DOHH2 (cell line): ENCODE measurements at regions not wholly inside any gene's neighbourhood (a gene's known extent, or its start where the extent isn't known, plus 50 kb on each side); places are given as distances from the start of the nearest gene placed in this dataset.
"Not testable (repeated sequence)": the region's sequence is repeated elsewhere in the genome, so short reads cannot be mapped to it uniquely, and the experiment has no call there.

Experiments
- H3F3A ChIP-seq: fragments of 200-600 bp; sonication (generic), shearing (Covaris generic); 2 replicates; pipeline ENCODE4 v1.6.0; 2016; ENCODE audit warnings: antibody characterized with exemption, mild to moderate bottlenecking; ENCODE audit not compliant: control insufficient read depth, insufficient read depth
- H3K27ac ChIP-seq: fragments of 200-600 bp; sonication (generic); 2 replicates; pipeline ENCODE4 v1.5.1; 2014; ENCODE audit warnings: low read depth, mild to moderate bottlenecking, low read length, moderate library complexity
- H3K27me3 ChIP-seq: fragments of 200-600 bp; sonication (generic); 2 replicates; pipeline ENCODE4 v1.6.1; 2014; ENCODE audit warnings: mild to moderate bottlenecking, low read length, mixed read lengths; ENCODE audit not compliant: control insufficient read depth
- H3K36me3 ChIP-seq: fragments of 200-600 bp; sonication (generic); 2 replicates; pipeline ENCODE4 v1.6.1; 2014; ENCODE audit warnings: mild to moderate bottlenecking, low read length, moderate library complexity, mixed read lengths; ENCODE audit not compliant: control insufficient read depth
- H3K4me1 ChIP-seq: fragments of 200-600 bp; sonication (generic); 2 replicates; pipeline ENCODE4 v1.6.1; 2014; ENCODE audit warnings: mild to moderate bottlenecking, low read length, mixed read lengths; ENCODE audit not compliant: control insufficient read depth
- H3K4me2 ChIP-seq: fragments of 200-600 bp; sonication (generic); 2 replicates; pipeline ENCODE4 v1.6.0; 2014; ENCODE audit warnings: mild to moderate bottlenecking, low read length, moderate library complexity
- H3K4me3 ChIP-seq: fragments of 200-600 bp; sonication (generic); 2 replicates; pipeline ENCODE4 v1.5.1; 2014; ENCODE audit warnings: mild to moderate bottlenecking, low read length, mixed read lengths
- H3K79me2 ChIP-seq: fragments of 200-600 bp; sonication (generic); 2 replicates; pipeline ENCODE4 v1.6.1; 2014; ENCODE audit warnings: mild to moderate bottlenecking, low read length, mixed read lengths; ENCODE audit not compliant: control insufficient read depth
- H3K9me2 ChIP-seq: fragments of 200-600 bp; sonication (generic); replicated peaks from 2 replicates; pipeline ENCODE4 v1.6.1; 2014; ENCODE audit warnings: mild to moderate bottlenecking, low read length, mixed read lengths; ENCODE audit not compliant: control insufficient read depth
- H3K9me3 ChIP-seq: fragments of 200-600 bp; sonication (generic); 2 replicates; pipeline ENCODE4 v1.6.1; 2014; ENCODE audit warnings: antibody characterized with exemption, low read length, mixed read lengths; ENCODE audit not compliant: control insufficient read depth, insufficient read depth
- H4K20me1 ChIP-seq: fragments of 200-600 bp; sonication (generic); 2 replicates; pipeline ENCODE4 v1.6.0; 2014; ENCODE audit warnings: low read depth, mild to moderate bottlenecking, antibody characterized with exemption, low read length, moderate library complexity; ENCODE audit not compliant: control insufficient read depth, insufficient read depth
- EZH2phosphoT487 ChIP-seq: fragments of 200-600 bp; sonication (generic); IDR thresholded peaks from 2 replicates; pipeline ENCODE4 v1.6.1; 2017; ENCODE audit warnings: borderline replicate concordance, mild to moderate bottlenecking, antibody characterized with exemption, low read length, moderate library complexity, mixed read lengths
- TF ChIP-seq, protein P1 (sequence below): fragments of 200-600 bp; sonication (generic); IDR thresholded peaks from one replicate; pipeline ENCODE4 v1.5.1; 2014; ENCODE audit warnings: antibody characterized with exemption, mild to moderate bottlenecking, low read depth, low read length; ENCODE audit not compliant: poor library complexity, severe bottlenecking

GRCh38 chr18:34322365-34323289, 97.9 kb upstream of the NOL4 start:
- no peak for TF ChIP-seq EZH2phosphoT487
- TF ChIP-seq, protein P1, sequence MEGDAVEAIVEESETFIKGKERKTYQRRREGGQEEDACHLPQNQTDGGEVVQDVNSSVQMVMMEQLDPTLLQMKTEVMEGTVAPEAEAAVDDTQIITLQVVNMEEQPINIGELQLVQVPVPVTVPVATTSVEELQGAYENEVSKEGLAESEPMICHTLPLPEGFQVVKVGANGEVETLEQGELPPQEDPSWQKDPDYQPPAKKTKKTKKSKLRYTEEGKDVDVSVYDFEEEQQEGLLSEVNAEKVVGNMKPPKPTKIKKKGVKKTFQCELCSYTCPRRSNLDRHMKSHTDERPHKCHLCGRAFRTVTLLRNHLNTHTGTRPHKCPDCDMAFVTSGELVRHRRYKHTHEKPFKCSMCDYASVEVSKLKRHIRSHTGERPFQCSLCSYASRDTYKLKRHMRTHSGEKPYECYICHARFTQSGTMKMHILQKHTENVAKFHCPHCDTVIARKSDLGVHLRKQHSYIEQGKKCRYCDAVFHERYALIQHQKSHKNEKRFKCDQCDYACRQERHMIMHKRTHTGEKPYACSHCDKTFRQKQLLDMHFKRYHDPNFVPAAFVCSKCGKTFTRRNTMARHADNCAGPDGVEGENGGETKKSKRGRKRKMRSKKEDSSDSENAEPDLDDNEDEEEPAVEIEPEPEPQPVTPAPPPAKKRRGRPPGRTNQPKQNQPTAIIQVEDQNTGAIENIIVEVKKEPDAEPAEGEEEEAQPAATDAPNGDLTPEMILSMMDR, result peak; percentile 77
- Histone ChIP-seq H3K27ac (no peak overlapping the region), H3K4me3 (no peak overlapping the region), H3K4me2 (no peak overlapping the region), H3K9me3 (no peaks in the 10 kb centered on the region), H3K36me3 (no peaks in the 10 kb centered on the region), H3K79me2 (no peaks in the 10 kb centered on the region), H3F3A (no peaks in the 10 kb centered on the region), H4K20me1 (no peaks in the 10 kb centered on the region), H3K4me1 (no peaks in the 10 kb centered on the region), H3K9me2 (no peaks in the 10 kb centered on the region), H3K27me3 (peaks cover 3% of the 10 kb centered on the region; the same call in 1 of the 2 replicates)

GRCh38 chr18:34329840-34330239, 105.1 kb upstream of the NOL4 start:
- Histone ChIP-seq H3K27ac (no peak overlapping the region), H3K27me3 (no peaks in the 10 kb centered on the region), H3K79me2 (no peaks in the 10 kb centered on the region), H3K36me3 (no peaks in the 10 kb centered on the region), H3F3A (no peaks in the 10 kb centered on the region), H3K4me3 (no peak overlapping the region), H3K4me1 (no peaks in the 10 kb centered on the region), H3K9me2 (no peaks in the 10 kb centered on the region), H3K4me2 (no peak overlapping the region), H3K9me3 (no peaks in the 10 kb centered on the region), H4K20me1 (no peaks in the 10 kb centered on the region)
- TF ChIP-seq, protein P1, result no peak
- TF ChIP-seq EZH2phosphoT487, result no peak

GRCh38 chr18:34330308-34330707, 105.6 kb upstream of the NOL4 start:
- H3K27ac ChIP-seq, result no peak overlapping the region
- H3K4me1 ChIP-seq, result no peaks in the 10 kb centered on the region
- no peak overlapping the region for H3K4me2 ChIP-seq
- no peaks in the 10 kb centered on the region for H3K27me3 ChIP-seq
- no peak overlapping the region for H3K4me3 ChIP-seq
- TF ChIP-seq EZH2phosphoT487, result no peak
- TF ChIP-seq, protein P1, result no peak
- H3F3A ChIP-seq, result no peaks in the 10 kb centered on the region
- H3K36me3 ChIP-seq, result no peaks in the 10 kb centered on the region
- H3K9me2 ChIP-seq, result no peaks in the 10 kb centered on the region
- no peaks in the 10 kb centered on the region for H3K9me3 ChIP-seq
- H4K20me1 ChIP-seq, result no peaks in the 10 kb centered on the region
- H3K79me2 ChIP-seq, result no peaks in the 10 kb centered on the region

DNA sequence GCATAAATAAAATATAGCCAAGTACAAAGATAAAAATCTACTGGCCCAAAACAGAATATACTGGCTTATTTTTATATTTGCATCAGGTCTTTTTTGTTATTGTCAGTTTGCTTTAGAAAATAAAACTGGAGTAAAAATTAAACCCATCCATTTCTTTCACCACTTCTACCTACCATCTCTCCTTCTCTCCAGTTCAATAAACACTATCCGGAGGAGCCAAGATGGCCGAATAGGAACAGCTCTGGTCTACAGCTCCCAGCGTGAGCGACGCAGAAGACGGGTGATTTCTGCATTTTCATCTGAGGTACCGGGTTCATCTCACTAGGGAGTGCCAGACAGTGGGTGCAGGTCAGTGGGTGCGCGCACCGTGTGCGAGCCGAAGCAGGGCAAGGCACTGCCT, 106.2 kb upstream of the NOL4 start:
- H3K4me1 ChIP-seq, H3K9me2 ChIP-seq, H3F3A ChIP-seq, H3K27me3 ChIP-seq, H3K9me3 ChIP-seq, H3K4me2 ChIP-seq, H3K27ac ChIP-seq, H3K79me2 ChIP-seq, H3K4me3 ChIP-seq, H4K20me1 ChIP-seq, H3K36me3 ChIP-seq: not testable (repeated sequence)

- H3F3A ChIP-seq, H3K27ac ChIP-seq, H3K4me3 ChIP-seq, H3K9me2 ChIP-seq, H3K4me1 ChIP-seq, H3K9me3 ChIP-seq, H3K4me2 ChIP-seq, H3K36me3 ChIP-seq, H3K79me2 ChIP-seq, H4K20me1 ChIP-seq, H3K27me3 ChIP-seq: not testable (repeated sequence)
Observed at GRCh38 chr18:34331343-34331742, 106.6 kb upstream of the NOL4 start.
